Right lobe of liver (tissue), 6 donors: ENCODE measurements at regions not wholly inside any gene's neighbourhood (a gene's known extent, or its start where the extent isn't known, plus 50 kb on each side); places are given as distances from the start of the nearest gene placed in this dataset.

Source experiments
- ATAC-seq, 4 donors: fragments of 200-7000 bp; cut with Tn5 transposase; one replicate each; pipeline ENCODE4 v1.9.1; 2020; ENCODE audit warnings: mild to moderate bottlenecking in 4 of 4, moderate library complexity in 4 of 4
- DNase-seq, 3 donors: peaks; one replicate each; pipeline ENCODE4 v3.0.0-alpha.2; 2020
- H3K27ac ChIP-seq, 3 donors: fragments of 200-600 bp; one replicate each; pipeline ENCODE4 v1.8.0; 2022
- H3K27me3 ChIP-seq, 2 donors: fragments of 200-600 bp; one replicate each; pipeline ENCODE4 v1.8.0; 2022
- H3K36me3 ChIP-seq, 4 donors: fragments of 200-600 bp; sonication (generic) in 1 of 4; one replicate each; pipeline versions ENCODE4 v1.5.1 to v1.8.0; 2017 to 2022; ENCODE audit warnings: control low read depth in 1 of 4
- H3K4me1 ChIP-seq, 4 donors: fragments of 200-600 bp; sonication (generic) in 1 of 4; one replicate each; pipeline versions ENCODE4 v1.5.1 to v1.8.0; 2017 to 2022; ENCODE audit warnings: control low read depth in 1 of 4
- H3K4me3 ChIP-seq, 3 donors: fragments of 200-600 bp; one replicate each; pipeline ENCODE4 v1.8.0; 2022
- H3K9me3 ChIP-seq, 4 donors: fragments of 200-600 bp; sonication (generic) in 1 of 4; one replicate each; pipeline versions ENCODE4 v1.5.1 to v1.8.0; 2017 to 2022; ENCODE audit warnings: control low read depth in 1 of 4
- POLR2A ChIP-seq: fragments of 450-650 bp; IDR thresholded peaks from one replicate; pipeline ENCODE4 v1.6.1; 2017; ENCODE audit warnings: antibody characterized with exemption, mild to moderate bottlenecking
- WGBS: methylation state at CpG from one replicate; pipeline ENCODE4 v1.1.6; 2018; ENCODE audit warnings: low coverage, low lambda C conversion rate; ENCODE audit not compliant: insufficient coverage; ENCODE audit errors: missing lambda C conversion rate; 5-methylcytosine and 5-hydroxymethylcytosine counted together
- intact Hi-C, 2 donors: fragments of 100-400 bp; cut with DNase I; formaldehyde crosslinking; loops; one replicate each; pipeline versions ENCODE4 v1.11.2 to v1.14.1; 2022
- TF ChIP-seq, protein P1 (sequence below), 4 donors: fragments of 200-600 bp in 3 of 4; fragments of 450-650 bp in 1 of 4; IDR thresholded peaks; one replicate each; pipeline versions ENCODE4 v1.5.1 to v1.8.0; 2016 to 2022; ENCODE audit warnings: antibody characterized with exemption in 4 of 4, mild to moderate bottlenecking in 2 of 4
- donor health status: DM: no; HTN: yes; CAD: no.
- donor health status: DM: no; HTN: no; CAD: no.
- donor health status: DM: no; HTN: no; CAD: no.
- donor health status: DM: no; HTN: yes; CAD: no.
- donor health status: DM: no; HTN: yes; CAD: no.

DNA sequence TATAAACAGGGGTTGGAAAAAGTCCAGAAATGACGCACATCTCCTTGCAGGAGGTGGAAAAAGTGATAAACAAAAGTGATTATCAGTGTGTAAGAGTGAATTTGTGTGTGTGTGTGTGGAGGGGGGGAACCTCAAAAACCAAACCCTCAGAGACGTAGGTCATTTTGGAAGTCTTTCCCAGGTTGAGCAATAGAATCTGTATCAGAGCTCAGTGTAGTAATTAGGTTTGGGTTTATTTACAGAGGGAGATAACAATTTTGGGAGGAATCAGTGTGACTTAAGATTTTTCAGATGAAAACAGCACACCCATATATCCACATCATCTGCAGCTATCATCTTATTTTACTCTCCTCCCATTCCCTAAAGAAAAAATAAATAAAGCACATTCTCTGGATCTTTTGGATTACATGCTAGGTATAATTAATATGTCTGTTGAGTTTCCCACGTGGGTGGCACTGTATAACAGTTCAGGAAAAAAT, 406.4 kb downstream of the FGF9 start:
- no peak for TF ChIP-seq POLR2A
- TF ChIP-seq, protein P1, sequence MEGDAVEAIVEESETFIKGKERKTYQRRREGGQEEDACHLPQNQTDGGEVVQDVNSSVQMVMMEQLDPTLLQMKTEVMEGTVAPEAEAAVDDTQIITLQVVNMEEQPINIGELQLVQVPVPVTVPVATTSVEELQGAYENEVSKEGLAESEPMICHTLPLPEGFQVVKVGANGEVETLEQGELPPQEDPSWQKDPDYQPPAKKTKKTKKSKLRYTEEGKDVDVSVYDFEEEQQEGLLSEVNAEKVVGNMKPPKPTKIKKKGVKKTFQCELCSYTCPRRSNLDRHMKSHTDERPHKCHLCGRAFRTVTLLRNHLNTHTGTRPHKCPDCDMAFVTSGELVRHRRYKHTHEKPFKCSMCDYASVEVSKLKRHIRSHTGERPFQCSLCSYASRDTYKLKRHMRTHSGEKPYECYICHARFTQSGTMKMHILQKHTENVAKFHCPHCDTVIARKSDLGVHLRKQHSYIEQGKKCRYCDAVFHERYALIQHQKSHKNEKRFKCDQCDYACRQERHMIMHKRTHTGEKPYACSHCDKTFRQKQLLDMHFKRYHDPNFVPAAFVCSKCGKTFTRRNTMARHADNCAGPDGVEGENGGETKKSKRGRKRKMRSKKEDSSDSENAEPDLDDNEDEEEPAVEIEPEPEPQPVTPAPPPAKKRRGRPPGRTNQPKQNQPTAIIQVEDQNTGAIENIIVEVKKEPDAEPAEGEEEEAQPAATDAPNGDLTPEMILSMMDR (IDR thresholded peaks at IDR 0.05) = no peak

DNA sequence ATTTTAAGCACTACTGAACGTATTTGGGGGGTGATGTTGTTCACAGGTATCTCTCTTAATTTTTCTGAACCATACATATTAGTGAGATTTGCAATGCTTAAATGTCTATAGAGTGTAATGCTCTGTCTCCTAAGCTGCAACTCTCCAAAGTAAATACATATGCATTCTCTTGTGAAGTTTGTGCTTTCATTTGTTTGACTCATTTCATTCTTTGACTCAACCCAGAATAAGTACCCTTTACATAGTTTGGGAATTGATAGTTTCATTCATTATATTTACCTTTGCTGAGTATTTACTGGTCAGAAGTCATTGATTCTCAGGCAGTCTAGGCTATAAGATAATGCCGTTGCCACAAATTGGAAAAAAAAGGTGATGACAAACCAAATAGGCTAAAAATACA, 406.9 kb downstream of the FGF9 start:
- intact Hi-C loops = no loop called here
- TF ChIP-seq POLR2A = no peak
- no peaks in the 10 kb centered on the region for H3K9me3 ChIP-seq
- WGBS = 17% methylated on average over 2 of the region's 2 CpGs
- no peaks in the 10 kb centered on the region for H3K4me1 ChIP-seq
- ATAC-seq (no peak), DNase-seq (no peak)
- no peaks in the 10 kb centered on the region for H3K27me3 ChIP-seq
- no peak overlapping the region for H3K4me3 ChIP-seq
- no peak overlapping the region for H3K27ac ChIP-seq
- no peaks in the 10 kb centered on the region for H3K36me3 ChIP-seq

More for the DNA sequence above, 406.4 kb downstream of the FGF9 start:
- DNase-seq (no peak), ATAC-seq (no peak)
- no peaks in the 10 kb centered on the region for H3K4me1 ChIP-seq
- intact Hi-C loops = no loop called here
- no peak overlapping the region for H3K27ac ChIP-seq
- no peaks in the 10 kb centered on the region for H3K27me3 ChIP-seq
- H3K4me3 ChIP-seq = no peak overlapping the region
- no peaks in the 10 kb centered on the region for H3K36me3 ChIP-seq
- no peaks in the 10 kb centered on the region for H3K9me3 ChIP-seq
- 16% methylated on average over 3 of the region's 3 CpGs for WGBS

DNA sequence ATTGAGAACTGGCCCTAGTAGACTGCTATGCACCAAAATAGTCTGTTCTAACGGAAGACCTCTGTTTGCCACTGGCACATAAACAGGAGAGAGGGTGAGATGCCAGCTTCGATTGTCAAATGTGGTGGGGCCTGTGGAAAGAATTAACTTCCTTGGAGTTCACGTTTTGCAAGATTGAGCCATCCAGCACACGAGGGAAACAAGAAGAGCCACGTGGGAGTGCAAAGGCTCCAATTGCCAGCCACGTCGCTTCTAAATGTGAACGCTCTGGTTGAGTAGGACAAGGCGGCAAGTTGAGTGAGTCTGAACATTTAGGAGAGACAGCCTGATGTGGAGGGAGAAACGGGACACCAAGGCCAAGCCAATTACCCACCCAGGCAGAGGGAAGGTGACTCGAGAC, 409.1 kb downstream of the FGF9 start:
- H3K27ac ChIP-seq = no peak overlapping the region
- intact Hi-C loops = no loop called here
- H3K9me3 ChIP-seq = no peaks in the 10 kb centered on the region
- no peak overlapping the region for H3K4me3 ChIP-seq
- DNase-seq (no peak), ATAC-seq (no peak)
- 66% methylated on average over 11 of the region's 11 CpGs for WGBS
- no peaks in the 10 kb centered on the region for H3K27me3 ChIP-seq
- TF ChIP-seq, protein P1 (IDR thresholded peaks at IDR 0.05) = no peak
- H3K36me3 ChIP-seq = no peaks in the 10 kb centered on the region
- H3K4me1 ChIP-seq = no peaks in the 10 kb centered on the region

DNA sequence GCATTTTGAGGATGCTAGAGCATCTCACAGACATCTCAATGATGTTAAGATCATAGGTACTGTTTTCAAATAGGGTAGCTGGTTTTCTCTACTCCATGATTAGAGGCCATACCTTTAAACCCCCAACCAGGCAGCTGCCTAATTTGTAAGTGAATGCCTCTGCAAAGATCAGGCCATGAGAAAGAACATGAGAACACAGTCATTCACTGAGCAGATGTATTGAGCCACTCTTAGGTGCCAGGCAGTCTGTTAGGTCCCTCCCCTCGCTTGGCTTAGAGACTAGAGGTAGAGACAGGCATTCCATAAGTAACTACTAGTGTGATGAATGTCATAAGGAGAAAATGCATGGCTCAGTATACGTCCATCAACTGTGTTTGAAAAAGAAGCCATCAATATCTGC, 410.0 kb downstream of the FGF9 start:
- 60% methylated on average over 2 of the region's 2 CpGs for WGBS
- Histone ChIP-seq H3K27ac (no peak overlapping the region), H3K27me3 (no peaks in the 10 kb centered on the region), H3K9me3 (no peaks in the 10 kb centered on the region), H3K4me1 (no peaks in the 10 kb centered on the region), H3K36me3 (no peaks in the 10 kb centered on the region), H3K4me3 (no peak overlapping the region)
- TF ChIP-seq, protein P1 (IDR thresholded peaks at IDR 0.05) = no peak
- TF ChIP-seq POLR2A = no peak
- ATAC-seq = no peak
- no peak for DNase-seq
- intact Hi-C loops = no loop called here

DNA sequence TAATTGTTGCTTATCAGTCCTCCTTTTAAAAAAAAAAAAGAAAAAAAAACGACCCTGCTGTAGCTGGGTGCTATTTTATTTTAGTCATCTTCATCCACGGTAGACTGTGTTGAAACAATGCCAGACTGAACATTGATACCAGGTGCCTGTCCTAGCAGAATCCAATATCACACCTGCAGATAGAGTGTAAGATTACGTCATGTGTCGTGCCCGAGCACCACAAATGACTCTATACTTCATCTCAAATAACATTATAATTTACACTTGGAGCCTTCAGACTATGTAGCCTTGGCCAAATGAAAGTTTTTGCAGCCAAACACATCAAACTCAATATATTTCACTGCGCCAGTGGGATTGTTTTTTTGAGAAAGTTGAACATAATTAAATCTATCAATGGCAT, 410.6 kb downstream of the FGF9 start:
- 43% methylated on average over 6 of the region's 6 CpGs for WGBS
- DNase-seq (no peak), ATAC-seq (no peak)
- Histone ChIP-seq H3K4me1 (no peaks in the 10 kb centered on the region), H3K27me3 (no peaks in the 10 kb centered on the region), H3K36me3 (no peaks in the 10 kb centered on the region), H3K4me3 (no peak overlapping the region), H3K9me3 (no peaks in the 10 kb centered on the region), H3K27ac (no peak overlapping the region)
- TF ChIP-seq, protein P1 (IDR thresholded peaks at IDR 0.05) = no peak
- TF ChIP-seq POLR2A = no peak
- intact Hi-C loops = no loop called here
